Trophoblast cell (in vitro differentiated cells and primary cell): ENCODE measurements at regions not wholly inside any gene's neighbourhood (a gene's known extent, or its start where the extent isn't known, plus 50 kb on each side); places are given as distances from the start of the nearest gene placed in this dataset.

ENCODE experiments used
- DNase-seq, 2 donors: peaks; one replicate each; pipeline ENCODE4 v3.0.0-alpha.2; 2016
- H2AFZ ChIP-seq: 2 replicates; pipeline ENCODE4 v1.6.1; 2013; ENCODE audit warnings: low read length, moderate library complexity, mild to moderate bottlenecking; ENCODE audit not compliant: insufficient read depth, poor library complexity
- H2AK5ac ChIP-seq: 2 replicates; pipeline ENCODE4 v1.6.1; 2013; ENCODE audit warnings: mild to moderate bottlenecking, low read length
- H2BK120ac ChIP-seq: 2 replicates; pipeline ENCODE4 v1.6.1; 2013; ENCODE audit warnings: low read length, mild to moderate bottlenecking, moderate library complexity; ENCODE audit not compliant: insufficient read depth, poor library complexity
- H2BK12ac ChIP-seq: 2 replicates; pipeline ENCODE4 v1.6.1; 2013; ENCODE audit warnings: mild to moderate bottlenecking, low read length, moderate library complexity
- H2BK5ac ChIP-seq: 2 replicates; pipeline ENCODE4 v1.6.1; 2013; ENCODE audit warnings: low read length, low read depth, moderate library complexity, mild to moderate bottlenecking; ENCODE audit not compliant: poor library complexity
- H3K14ac ChIP-seq: 2 replicates; pipeline ENCODE4 v1.6.1; 2013; ENCODE audit warnings: mild to moderate bottlenecking, low read length
- H3K18ac ChIP-seq: 2 replicates; pipeline ENCODE4 v1.6.1; 2013; ENCODE audit warnings: mild to moderate bottlenecking, low read length
- H3K23ac ChIP-seq: 2 replicates; pipeline ENCODE4 v1.6.1; 2013; ENCODE audit warnings: low read length
- H3K27ac ChIP-seq: 2 replicates; pipeline ENCODE4 v1.5.1; 2013; ENCODE audit warnings: low read depth, mild to moderate bottlenecking, inconsistent platforms, low read length, moderate library complexity
- H3K27me3 ChIP-seq: 2 replicates; pipeline ENCODE4 v1.6.1; 2013; ENCODE audit warnings: inconsistent platforms, mild to moderate bottlenecking, low read length, moderate library complexity; ENCODE audit not compliant: insufficient read depth
- H3K36me3 ChIP-seq, 2 experiments: 1 replicate in 1 of 2; 2 replicates in 1 of 2; pipeline ENCODE4 v1.6.1; 2013; ENCODE audit warnings: low read length in 2 of 2, mild to moderate bottlenecking in 2 of 2, moderate library complexity in 1 of 2; ENCODE audit not compliant: insufficient read depth in 2 of 2, control insufficient read depth in 1 of 2
- H3K4ac ChIP-seq: 2 replicates; pipeline ENCODE4 v1.6.1; 2013; ENCODE audit warnings: low read depth, mild to moderate bottlenecking, low read length, moderate library complexity
- H3K4me1 ChIP-seq, 2 experiments: 1 replicate in 1 of 2; 2 replicates in 1 of 2; pipeline ENCODE4 v1.6.1; 2013; ENCODE audit warnings: low read length in 2 of 2, mild to moderate bottlenecking in 2 of 2, moderate library complexity in 1 of 2; ENCODE audit not compliant: insufficient read depth in 2 of 2, control insufficient read depth in 1 of 2
- H3K4me2 ChIP-seq: 2 replicates; pipeline ENCODE4 v1.6.1; 2013; ENCODE audit warnings: inconsistent platforms, mild to moderate bottlenecking, low read length, moderate library complexity
- H3K4me3 ChIP-seq: 2 replicates; pipeline ENCODE4 v1.5.1; 2013; ENCODE audit warnings: mild to moderate bottlenecking, low read depth, low read length, inconsistent platforms
- H3K79me1 ChIP-seq: one replicate; pipeline ENCODE4 v1.6.1; 2013; ENCODE audit warnings: low read length
- H3K79me2 ChIP-seq: 2 replicates; pipeline ENCODE4 v1.6.1; 2013; ENCODE audit warnings: low read length, mild to moderate bottlenecking; ENCODE audit not compliant: control insufficient read depth, insufficient read depth, poor library complexity
- H3K9ac ChIP-seq: 2 replicates; pipeline ENCODE4 v1.6.1; 2013; ENCODE audit warnings: mild to moderate bottlenecking, low read length
- H3K9me3 ChIP-seq: 2 replicates; pipeline ENCODE4 v1.6.1; 2013; ENCODE audit warnings: low read depth, mild to moderate bottlenecking, control low read depth, inconsistent platforms, low read length; ENCODE audit not compliant: insufficient read depth
- H4K12ac ChIP-seq: 2 replicates; pipeline ENCODE4 v1.6.1; 2013; ENCODE audit warnings: low read depth, mild to moderate bottlenecking, low read length, moderate library complexity
- H4K8ac ChIP-seq: 2 replicates; pipeline ENCODE4 v1.6.1; 2013; ENCODE audit warnings: low read depth, mild to moderate bottlenecking, low read length, moderate library complexity
- H4K91ac ChIP-seq: one replicate; pipeline ENCODE4 v1.6.1; 2013; ENCODE audit warnings: low read depth, mild to moderate bottlenecking, low read length, moderate library complexity
- WGBS: extraction: QIAGEN DNeasy Blood & Tissue Kit; methylation state at CpG from one replicate; pipeline ENCODE4 v1.1.7; 2013; ENCODE audit warnings: missing lambda C conversion rate; ENCODE audit not compliant: insufficient read length, insufficient coverage; ENCODE audit errors: extremely low coverage; 5-methylcytosine and 5-hydroxymethylcytosine counted together

DNA sequence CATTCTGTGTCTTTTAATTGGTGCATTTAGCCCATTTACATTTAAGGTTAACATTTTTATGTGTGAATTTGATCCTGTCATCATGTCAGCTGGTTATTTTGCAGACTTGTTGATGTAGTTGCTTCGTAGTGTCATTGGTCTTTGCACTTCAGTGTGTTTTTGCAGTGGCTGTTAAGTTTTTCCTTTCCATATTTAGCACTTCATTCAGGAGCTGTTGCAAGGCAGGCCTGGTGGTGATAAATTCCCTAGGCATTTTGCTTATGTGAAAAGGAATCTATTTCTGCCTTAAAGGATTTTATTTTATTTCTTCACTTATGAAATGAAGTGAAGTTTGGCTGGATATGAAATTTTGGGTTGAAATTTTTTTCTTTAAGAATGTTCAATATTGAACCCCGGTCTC is 70.2 kb upstream of the CD96 start:
- Histone ChIP-seq H2AK5ac (no peak overlapping the region), H3K18ac (no peak overlapping the region), H4K91ac (no peak overlapping the region), H3K4me2 (no peak overlapping the region), H3K23ac (no peak overlapping the region), H3K9ac (no peak overlapping the region), H3K79me2 (no peaks in the 10 kb centered on the region), H2BK5ac (no peak overlapping the region), H4K12ac (no peak overlapping the region), H2BK120ac (no peak overlapping the region), H3K79me1 (peaks cover 11% of the 10 kb centered on the region), H3K4me3 (no peak overlapping the region), H4K8ac (no peak overlapping the region), H3K4me1 (peaks cover 7 to 9% of the 10 kb centered on the region in 2 experiments), H3K9me3 (no peaks in the 10 kb centered on the region), H3K14ac (no peak overlapping the region), H3K27me3 (no peaks in the 10 kb centered on the region), H2BK12ac (no peak overlapping the region), H2AFZ (no peak overlapping the region), H3K36me3 (no peaks in the 10 kb centered on the region), H3K4ac (no peak overlapping the region), H3K27ac (no peak overlapping the region)
- no CpG with 5 or more reads among the region's 2 CpGs for WGBS
- peak in 1 of 2 donors; percentile 59 for DNase-seq

DNA sequence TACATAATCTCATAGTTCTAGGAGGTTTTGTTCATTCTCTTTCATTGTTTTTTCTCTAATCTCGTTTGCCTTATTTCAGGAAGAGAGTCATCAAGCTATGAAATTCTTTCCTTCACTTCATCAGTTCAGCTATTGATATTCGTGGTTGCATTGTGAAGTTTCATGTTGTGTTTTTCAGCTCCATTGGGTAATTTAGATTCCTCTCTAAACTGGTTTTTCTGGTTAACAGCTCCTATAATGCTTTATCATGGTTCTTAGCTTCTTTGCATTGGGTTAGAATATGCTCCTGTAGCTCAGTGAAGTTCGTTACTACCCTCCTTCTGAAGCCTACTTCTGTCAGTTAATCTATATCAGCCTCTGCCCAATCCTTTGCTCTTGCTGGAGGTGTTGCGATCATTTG is 69.4 kb upstream of the CD96 start:
- Histone ChIP-seq H2BK120ac (peak overlapping the region; percentile 80), H3K18ac (no peak overlapping the region), H3K4me1 (peaks cover 7 to 9% of the 10 kb centered on the region in 2 experiments), H3K27me3 (no peaks in the 10 kb centered on the region), H3K4me3 (no peak overlapping the region), H3K14ac (no peak overlapping the region), H3K27ac (no peak overlapping the region), H3K23ac (no peak overlapping the region), H4K12ac (no peak overlapping the region), H2AK5ac (no peak overlapping the region), H2BK12ac (no peak overlapping the region), H3K4me2 (no peak overlapping the region), H3K9ac (no peak overlapping the region), H4K91ac (no peak overlapping the region), H3K36me3 (no peaks in the 10 kb centered on the region), H2BK5ac (no peak overlapping the region), H3K9me3 (no peaks in the 10 kb centered on the region), H3K79me2 (no peaks in the 10 kb centered on the region), H2AFZ (no peak overlapping the region), H3K4ac (no peak overlapping the region), H4K8ac (no peak overlapping the region), H3K79me1 (peaks cover 11% of the 10 kb centered on the region)
- no CpG with 5 or more reads among the region's 4 CpGs for WGBS
- peak in 1 of 2 donors; percentile 82 for DNase-seq

DNA sequence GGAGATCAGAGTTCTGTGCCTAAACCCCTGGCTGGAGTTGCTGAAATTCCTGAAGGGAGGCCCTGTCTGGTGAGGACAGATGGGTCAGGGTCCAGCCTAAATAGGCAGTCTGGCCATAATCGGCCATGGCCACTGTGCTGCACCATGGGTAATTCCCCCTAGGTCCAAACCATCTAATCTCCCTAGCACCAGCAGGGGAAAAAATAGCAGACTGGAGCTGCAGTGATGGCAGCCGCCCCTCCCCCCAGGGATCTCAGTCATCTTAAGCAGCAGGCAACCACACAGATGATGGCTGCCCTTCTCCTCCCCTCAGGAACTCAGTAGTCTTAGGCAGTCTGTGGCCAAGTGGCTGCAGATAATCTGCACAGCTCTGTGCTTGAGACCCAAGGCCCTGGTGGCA is 68.4 kb upstream of the CD96 start:
- Histone ChIP-seq H3K79me1 (peaks cover 11% of the 10 kb centered on the region), H3K27ac (no peak overlapping the region), H2BK5ac (peak overlapping the region; percentile 33), H2BK12ac (peak overlapping the region; percentile 42), H2AK5ac (no peak overlapping the region), H4K91ac (peak overlapping the region; percentile 16), H2AFZ (peak overlapping the region; percentile 52), H3K36me3 (no peaks in the 10 kb centered on the region), H3K4me2 (no peak overlapping the region), H4K12ac (no peak overlapping the region), H3K27me3 (no peaks in the 10 kb centered on the region), H4K8ac (peak overlapping the region; percentile 43), H3K9me3 (no peaks in the 10 kb centered on the region), H3K4ac (no peak overlapping the region), H2BK120ac (peak overlapping the region; percentile 80), H3K4me1 (peaks cover 7 to 9% of the 10 kb centered on the region in 2 experiments), H3K23ac (no peak overlapping the region), H3K4me3 (no peak overlapping the region), H3K14ac (peak overlapping the region; percentile 13), H3K79me2 (no peaks in the 10 kb centered on the region), H3K18ac (no peak overlapping the region), H3K9ac (no peak overlapping the region)
- DNase-seq, result peak in 1 of 2 donors; percentile 43
- no CpG with 5 or more reads among the region's 2 CpGs for WGBS

DNA sequence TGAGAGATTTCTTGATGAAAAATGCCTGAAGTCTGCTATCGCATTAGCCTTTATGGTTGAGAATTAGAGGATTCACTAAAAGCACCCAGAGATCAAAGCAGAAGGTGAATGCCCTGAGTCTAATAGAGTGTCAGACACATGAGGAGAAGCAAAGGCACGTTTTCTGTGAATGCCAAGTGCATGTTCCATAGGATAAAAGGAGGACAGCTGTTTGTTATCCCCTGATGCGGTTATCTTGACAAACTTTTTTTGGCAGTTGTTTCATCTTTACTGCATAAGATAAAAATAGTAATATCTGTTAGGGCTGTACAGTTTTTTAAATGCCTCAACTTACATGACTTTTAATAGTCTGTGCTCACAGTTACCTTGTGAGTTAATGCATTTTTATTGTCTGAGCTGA is 65.3 kb upstream of the CD96 start:
- WGBS, result no CpG with 5 or more reads among the region's 3 CpGs
- no peak for DNase-seq

More for the DNA sequence above, 65.3 kb upstream of the CD96 start:
- no peak overlapping the region for H3K14ac ChIP-seq
- H3K23ac ChIP-seq, result no peak overlapping the region
- H3K27ac ChIP-seq, result no peak overlapping the region
- peaks cover 7 to 9% of the 10 kb centered on the region in 2 experiments for H3K4me1 ChIP-seq
- no peak overlapping the region for H4K91ac ChIP-seq
- no peak overlapping the region for H3K9ac ChIP-seq
- H3K27me3 ChIP-seq, result no peaks in the 10 kb centered on the region
- no peak overlapping the region for H4K12ac ChIP-seq
- no peak overlapping the region for H3K4ac ChIP-seq
- H3K18ac ChIP-seq, result no peak overlapping the region
- no peaks in the 10 kb centered on the region for H3K9me3 ChIP-seq
- no peak overlapping the region for H2AK5ac ChIP-seq
- no peak overlapping the region for H3K4me2 ChIP-seq
- H2BK12ac ChIP-seq, result no peak overlapping the region
- H3K36me3 ChIP-seq, result no peaks in the 10 kb centered on the region
- no peak overlapping the region for H2BK120ac ChIP-seq
- no peak overlapping the region for H2AFZ ChIP-seq
- peaks cover 11% of the 10 kb centered on the region for H3K79me1 ChIP-seq
- H3K79me2 ChIP-seq, result no peaks in the 10 kb centered on the region
- no peak overlapping the region for H2BK5ac ChIP-seq
- H4K8ac ChIP-seq, result no peak overlapping the region
- no peak overlapping the region for H3K4me3 ChIP-seq
